ENCODE measurements at regions not wholly inside any gene's neighbourhood (a gene's known extent, or its start where the extent isn't known, plus 50 kb on each side); places are given as distances from the start of the nearest gene placed in this dataset.

GRCh38 chr4:79695848-79696247, 287.8 kb upstream of the GK2 start:
- no peak for TF ChIP-seq CTCF (IDR thresholded peaks at IDR 0.05; ENCODE audit: insufficient read depth, low read length, poor library complexity, severe bottlenecking)
- Histone ChIP-seq H3K27me3 (replicated peaks; ENCODE audit: control insufficient read depth, insufficient read depth, low read length) (no peaks in the 10 kb centered on the region), H3K36me3 (ENCODE audit: control insufficient read depth, insufficient read depth, low read length) (no peaks in the 10 kb centered on the region), H3K4me3 (replicated peaks; ENCODE audit: low read depth, low read length) (no peak overlapping the region)
- DNase-seq (ENCODE audit: extremely low read depth, insufficient read length): no peak

- Histone ChIP-seq H3K27me3 (replicated peaks; ENCODE audit: control insufficient read depth, insufficient read depth, low read length) (no peaks in the 10 kb centered on the region), H3K4me3 (replicated peaks; ENCODE audit: low read depth, low read length) (no peak overlapping the region), H3K36me3 (ENCODE audit: control insufficient read depth, insufficient read depth, low read length) (no peaks in the 10 kb centered on the region)
- no peak for TF ChIP-seq CTCF (IDR thresholded peaks at IDR 0.05; ENCODE audit: insufficient read depth, low read length, poor library complexity, severe bottlenecking)
- no peak for DNase-seq (ENCODE audit: extremely low read depth, insufficient read length)
Measured at GRCh38 chr4:79689740-79690139, 281.7 kb upstream of the GK2 start.

- no peak for DNase-seq (ENCODE audit: extremely low read depth, insufficient read length)
- no peak for TF ChIP-seq CTCF (IDR thresholded peaks at IDR 0.05; ENCODE audit: insufficient read depth, low read length, poor library complexity, severe bottlenecking)
- no peaks in the 10 kb centered on the region for H3K36me3 ChIP-seq (ENCODE audit: control insufficient read depth, insufficient read depth, low read length)
Measured at GRCh38 chr4:79688691-79689090, 280.7 kb upstream of the GK2 start.

GRCh38 chr4:79687006-79687405, 279.0 kb upstream of the GK2 start:
- Histone ChIP-seq H3K4me3 (replicated peaks; ENCODE audit: low read depth, low read length) (no peak overlapping the region), H3K27me3 (replicated peaks; ENCODE audit: control insufficient read depth, insufficient read depth, low read length) (no peaks in the 10 kb centered on the region), H3K36me3 (ENCODE audit: control insufficient read depth, insufficient read depth, low read length) (no peaks in the 10 kb centered on the region)
- DNase-seq (ENCODE audit: extremely low read depth, insufficient read length): no peak
- no peak for TF ChIP-seq CTCF (IDR thresholded peaks at IDR 0.05; ENCODE audit: insufficient read depth, low read length, poor library complexity, severe bottlenecking)

More at GRCh38 chr4:79688691-79689090, 280.7 kb upstream of the GK2 start:
- no peak overlapping the region for H3K4me3 ChIP-seq (replicated peaks; ENCODE audit: low read depth, low read length)
- no peaks in the 10 kb centered on the region for H3K27me3 ChIP-seq (replicated peaks; ENCODE audit: control insufficient read depth, insufficient read depth, low read length)

GRCh38 chr4:79685542-79685941, 277.5 kb upstream of the GK2 start:
- no peak for TF ChIP-seq CTCF (IDR thresholded peaks at IDR 0.05; ENCODE audit: insufficient read depth, low read length, poor library complexity, severe bottlenecking)
- no peak for DNase-seq (ENCODE audit: extremely low read depth, insufficient read length)
- Histone ChIP-seq H3K4me3 (replicated peaks; ENCODE audit: low read depth, low read length) (no peak overlapping the region), H3K27me3 (replicated peaks; ENCODE audit: control insufficient read depth, insufficient read depth, low read length) (no peaks in the 10 kb centered on the region), H3K36me3 (ENCODE audit: control insufficient read depth, insufficient read depth, low read length) (no peaks in the 10 kb centered on the region)

- no peaks in the 10 kb centered on the region for H3K27me3 ChIP-seq (replicated peaks; ENCODE audit: control insufficient read depth, insufficient read depth, low read length)
- no peak for TF ChIP-seq CTCF (IDR thresholded peaks at IDR 0.05; ENCODE audit: insufficient read depth, low read length, poor library complexity, severe bottlenecking)
- no peaks in the 10 kb centered on the region for H3K36me3 ChIP-seq (ENCODE audit: control insufficient read depth, insufficient read depth, low read length)
- DNase-seq (ENCODE audit: extremely low read depth, insufficient read length): no peak
- no peak overlapping the region for H3K4me3 ChIP-seq (replicated peaks; ENCODE audit: low read depth, low read length)
Measured at GRCh38 chr4:79684516-79684915, 276.5 kb upstream of the GK2 start.

Measured in GM06990 (cell line).